Neural progenitor cell (in vitro differentiated cells): ENCODE measurements at regions not wholly inside any gene's neighbourhood (a gene's known extent, or its start where the extent isn't known, plus 50 kb on each side); places are given as distances from the start of the nearest gene placed in this dataset.
A peak's percentile ranks its signal among the peaks of the same experiment; 100 is the strongest.

Experiments
- DNase-seq: peaks from one replicate; pipeline ENCODE4 v3.0.0-alpha.2; 2016; ENCODE audit warnings: low spot score
- H2AFZ ChIP-seq: fragments of 200-600 bp; sonication (generic); replicated peaks from 2 replicates; pipeline ENCODE4 v1.6.1; 2016; ENCODE audit warnings: antibody characterized with exemption
- H3F3A ChIP-seq: fragments of 200-600 bp; sonication (generic); 2 replicates; pipeline ENCODE4 v1.6.1; 2016; ENCODE audit warnings: antibody characterized with exemption, low read depth
- H3K27ac ChIP-seq: fragments of 200-600 bp; sonication (generic); 2 replicates; pipeline ENCODE4 v1.5.1; 2016; ENCODE audit warnings: mild to moderate bottlenecking
- H3K27me3 ChIP-seq: fragments of 200-600 bp; sonication (generic); 2 replicates; pipeline ENCODE4 v1.6.1; 2016; ENCODE audit warnings: mild to moderate bottlenecking, moderate library complexity
- H3K36me3 ChIP-seq: fragments of 200-600 bp; sonication (generic); 2 replicates; pipeline ENCODE4 v1.5.1; 2016
- H3K4me1 ChIP-seq: fragments of 200-600 bp; sonication (generic); 2 replicates; pipeline ENCODE4 v1.6.1; 2016; ENCODE audit warnings: mixed run types
- H3K4me2 ChIP-seq: fragments of 200-600 bp; sonication (generic); 2 replicates; pipeline ENCODE4 v1.6.1; 2016
- H3K4me3 ChIP-seq: fragments of 200-600 bp; sonication (generic); 2 replicates; pipeline ENCODE4 v1.5.1; 2016
- H3K79me2 ChIP-seq: fragments of 200-600 bp; sonication (generic); 2 replicates; pipeline ENCODE4 v1.6.1; 2016; ENCODE audit warnings: low read depth
- H3K9ac ChIP-seq: fragments of 200-600 bp; sonication (generic); 2 replicates; pipeline ENCODE4 v1.6.1; 2016
- H3K9me3 ChIP-seq: fragments of 200-600 bp; sonication (generic); 2 replicates; pipeline ENCODE4 v1.5.1; 2016; ENCODE audit warnings: low read depth
- H4K20me1 ChIP-seq: fragments of 200-600 bp; sonication (generic); 2 replicates; pipeline ENCODE4 v1.6.1; 2016; ENCODE audit warnings: low read depth
- H3K27ac Mint-ChIP-seq: 3 replicates; pipeline ENCODE4 v1.8.0; 2021; ENCODE audit warnings: mixed read lengths
- H3K27me3 Mint-ChIP-seq: 2 replicates; pipeline ENCODE4 v1.8.0; 2022; ENCODE audit warnings: low read depth, mild to moderate bottlenecking, inconsistent platforms, moderate library complexity, mixed read lengths; ENCODE audit not compliant: insufficient read depth
- H3K36me3 Mint-ChIP-seq: 3 replicates; pipeline ENCODE4 v1.8.0; 2021; ENCODE audit warnings: mixed read lengths
- H3K4me1 Mint-ChIP-seq: 3 replicates; pipeline ENCODE4 v1.8.0; 2021; ENCODE audit warnings: mixed read lengths
- H3K4me3 Mint-ChIP-seq: 3 replicates; pipeline ENCODE4 v1.8.0; 2021; ENCODE audit warnings: mild to moderate bottlenecking, moderate library complexity, mixed read lengths
- H3K9me3 Mint-ChIP-seq: 3 replicates; pipeline ENCODE4 v1.8.0; 2020; ENCODE audit warnings: mixed read lengths
- EZH2 ChIP-seq: fragments of 200-600 bp; sonication (generic); IDR thresholded peaks from 2 replicates; pipeline ENCODE4 v1.6.1; 2017; ENCODE audit warnings: antibody characterized with exemption, mild to moderate bottlenecking, moderate library complexity
- EZH2phosphoT487 ChIP-seq: fragments of 200-600 bp; sonication (generic); IDR thresholded peaks from 2 replicates; pipeline ENCODE4 v1.6.1; 2017; ENCODE audit warnings: antibody characterized with exemption
- TF ChIP-seq, protein P1 (sequence below): fragments of 200-600 bp; sonication (generic); IDR thresholded peaks from 2 replicates; pipeline ENCODE4 v1.5.1; 2017; ENCODE audit warnings: antibody characterized with exemption, mild to moderate bottlenecking

DNA sequence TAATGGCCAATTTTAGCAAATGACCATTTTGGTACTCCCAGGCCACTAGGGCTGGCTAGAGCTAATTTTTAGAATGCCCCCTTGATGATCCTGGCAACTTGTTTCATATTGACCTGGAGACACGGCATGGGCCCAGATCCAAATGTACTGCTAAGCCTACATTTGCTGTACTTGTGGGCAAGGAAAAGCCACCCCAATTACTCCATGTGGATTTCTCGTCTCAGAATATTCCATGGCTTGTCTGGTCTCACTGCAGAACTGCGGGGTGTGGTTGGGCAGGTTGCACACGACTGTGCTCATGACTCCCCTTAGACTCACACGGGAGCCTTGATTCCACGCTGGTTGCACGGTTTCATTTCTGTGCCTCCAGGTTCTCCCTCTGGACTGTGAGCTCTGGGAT lies 140.9 kb downstream of the RPLP1 start:
- H3K36me3 ChIP-seq: no peaks in the 10 kb centered on the region
- H3K36me3 Mint-ChIP-seq: no peaks in the 10 kb centered on the region
- H3K4me3 Mint-ChIP-seq: no peak overlapping the region
- no peaks in the 10 kb centered on the region for H4K20me1 ChIP-seq
- TF ChIP-seq EZH2: no peak
- TF ChIP-seq EZH2phosphoT487: no peak
- TF ChIP-seq, protein P1, sequence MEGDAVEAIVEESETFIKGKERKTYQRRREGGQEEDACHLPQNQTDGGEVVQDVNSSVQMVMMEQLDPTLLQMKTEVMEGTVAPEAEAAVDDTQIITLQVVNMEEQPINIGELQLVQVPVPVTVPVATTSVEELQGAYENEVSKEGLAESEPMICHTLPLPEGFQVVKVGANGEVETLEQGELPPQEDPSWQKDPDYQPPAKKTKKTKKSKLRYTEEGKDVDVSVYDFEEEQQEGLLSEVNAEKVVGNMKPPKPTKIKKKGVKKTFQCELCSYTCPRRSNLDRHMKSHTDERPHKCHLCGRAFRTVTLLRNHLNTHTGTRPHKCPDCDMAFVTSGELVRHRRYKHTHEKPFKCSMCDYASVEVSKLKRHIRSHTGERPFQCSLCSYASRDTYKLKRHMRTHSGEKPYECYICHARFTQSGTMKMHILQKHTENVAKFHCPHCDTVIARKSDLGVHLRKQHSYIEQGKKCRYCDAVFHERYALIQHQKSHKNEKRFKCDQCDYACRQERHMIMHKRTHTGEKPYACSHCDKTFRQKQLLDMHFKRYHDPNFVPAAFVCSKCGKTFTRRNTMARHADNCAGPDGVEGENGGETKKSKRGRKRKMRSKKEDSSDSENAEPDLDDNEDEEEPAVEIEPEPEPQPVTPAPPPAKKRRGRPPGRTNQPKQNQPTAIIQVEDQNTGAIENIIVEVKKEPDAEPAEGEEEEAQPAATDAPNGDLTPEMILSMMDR: no peak
- no peak overlapping the region for H3K9ac ChIP-seq
- peaks cover 6% of the 10 kb centered on the region for H3K4me1 ChIP-seq
- H3K9me3 Mint-ChIP-seq: no peaks in the 10 kb centered on the region
- no peaks in the 10 kb centered on the region for H3K27me3 ChIP-seq
- H3K9me3 ChIP-seq: no peaks in the 10 kb centered on the region
- no peak overlapping the region for H3K27ac Mint-ChIP-seq
- no peak overlapping the region for H3K4me2 ChIP-seq
- DNase-seq: no peak
- no peak overlapping the region for H2AFZ ChIP-seq
- H3K79me2 ChIP-seq: no peaks in the 10 kb centered on the region
- H3K4me3 ChIP-seq: no peak overlapping the region
- H3K27me3 Mint-ChIP-seq: peaks cover 9% of the 10 kb centered on the region
- peaks cover 21% of the 10 kb centered on the region for H3K4me1 Mint-ChIP-seq
- H3F3A ChIP-seq: no peaks in the 10 kb centered on the region
- H3K27ac ChIP-seq: no peak overlapping the region

DNA sequence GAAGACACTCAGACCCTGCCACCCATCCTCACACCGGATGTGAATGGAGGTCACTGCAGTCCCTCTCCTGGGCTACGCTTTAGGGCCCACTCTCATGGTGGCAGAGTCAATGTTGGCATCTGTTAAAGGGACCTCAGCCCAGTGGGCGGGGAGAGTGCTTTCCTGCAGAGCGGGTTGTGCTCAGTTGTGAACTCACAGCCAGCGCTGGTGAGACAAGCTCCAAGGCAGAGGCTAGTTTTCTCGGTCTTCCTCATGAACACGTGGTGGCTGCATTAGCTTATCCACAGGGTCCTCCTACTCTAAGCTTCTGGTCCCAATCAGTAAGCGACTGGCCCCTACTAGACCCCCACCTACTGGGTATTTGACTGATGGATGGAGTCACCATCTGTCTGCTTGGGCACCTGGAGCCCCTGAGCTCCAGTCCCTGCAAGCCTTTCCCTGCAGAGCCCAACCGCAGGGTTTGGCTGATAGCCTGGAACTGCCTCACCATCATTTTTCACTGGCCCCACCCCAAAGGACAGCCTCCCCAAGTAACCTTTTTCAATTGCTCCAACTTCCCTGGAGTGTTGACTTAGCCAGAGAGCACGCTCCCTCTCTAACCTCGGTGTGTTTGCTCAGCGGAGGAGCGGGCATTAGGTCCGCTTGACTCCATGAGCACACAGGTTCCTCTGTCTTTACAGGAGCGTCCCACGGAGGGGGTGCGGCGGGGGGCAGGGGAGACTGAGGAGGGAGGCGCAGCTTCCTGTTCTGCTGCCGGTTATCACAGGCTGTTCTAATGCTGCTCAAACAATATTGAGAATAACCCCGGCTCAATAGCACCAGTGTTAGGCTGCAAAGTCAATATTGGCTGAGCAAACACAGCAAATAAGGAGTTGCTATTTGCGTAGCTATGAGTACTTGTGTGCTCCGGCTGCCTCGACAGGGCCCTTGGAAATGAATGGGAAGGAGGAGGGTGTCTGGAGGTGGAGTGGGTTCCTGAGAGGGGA lies 141.7 kb downstream of the RPLP1 start:
- peaks cover 9% of the 10 kb centered on the region for H3K27me3 Mint-ChIP-seq
- no peak for DNase-seq

DNA sequence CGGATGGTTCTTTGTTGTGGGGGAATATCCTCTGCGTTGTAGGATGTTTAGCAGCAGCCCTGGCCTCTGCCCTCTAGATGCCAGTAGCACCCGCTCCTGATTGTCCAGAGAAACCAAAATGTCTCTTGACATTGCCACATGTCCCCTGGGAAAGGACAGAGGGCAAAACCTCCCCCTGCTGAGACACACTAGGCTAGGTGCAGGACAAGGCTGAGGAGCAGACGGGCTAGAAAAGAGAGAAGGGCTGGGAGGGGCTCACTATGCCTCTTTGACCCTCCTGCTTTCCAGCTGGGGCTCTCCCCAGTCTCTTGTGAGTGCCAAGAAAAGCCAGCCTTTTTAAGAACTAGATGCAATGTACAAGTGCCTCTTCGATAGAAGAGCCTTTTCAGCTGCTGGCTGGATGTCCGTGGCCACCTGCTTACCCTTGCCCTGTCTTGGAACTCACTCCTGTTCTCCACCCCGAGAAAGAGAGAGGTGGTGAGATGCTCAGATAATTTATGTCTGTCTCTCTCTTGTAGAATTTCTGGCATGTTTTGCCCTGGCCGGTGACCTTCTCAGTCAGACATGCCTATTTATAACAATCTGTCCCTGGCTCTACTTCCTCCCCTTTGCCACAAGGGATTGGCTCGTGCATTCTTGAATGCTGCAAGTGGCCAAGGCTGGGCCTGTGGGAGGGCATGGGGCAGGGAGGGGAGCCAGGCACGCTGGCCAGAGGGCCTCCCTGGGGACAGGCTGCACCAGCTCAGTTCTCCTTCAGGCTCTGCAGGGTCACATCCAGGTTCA lies 142.6 kb downstream of the RPLP1 start:
- no peaks in the 10 kb centered on the region for H3F3A ChIP-seq
- H3K79me2 ChIP-seq: no peaks in the 10 kb centered on the region
- H3K27ac ChIP-seq: no peak overlapping the region
- no peaks in the 10 kb centered on the region for H3K9me3 Mint-ChIP-seq
- peaks cover 6% of the 10 kb centered on the region for H3K4me1 ChIP-seq
- no peak overlapping the region for H3K4me3 ChIP-seq
- DNase-seq: no peak
- H3K9ac ChIP-seq: no peak overlapping the region
- TF ChIP-seq EZH2phosphoT487: no peak
- TF ChIP-seq, protein P1: no peak
- no peak for TF ChIP-seq EZH2
- no peaks in the 10 kb centered on the region for H3K9me3 ChIP-seq
- peaks cover 21% of the 10 kb centered on the region for H3K4me1 Mint-ChIP-seq
- peak overlapping the region; percentile 46 for H3K27ac Mint-ChIP-seq
- H3K36me3 Mint-ChIP-seq: no peaks in the 10 kb centered on the region
- peak overlapping the region; percentile 39 for H3K4me3 Mint-ChIP-seq
- H3K27me3 ChIP-seq: no peaks in the 10 kb centered on the region
- H3K36me3 ChIP-seq: no peaks in the 10 kb centered on the region
- H3K27me3 Mint-ChIP-seq: peaks cover 9% of the 10 kb centered on the region
- no peak overlapping the region for H3K4me2 ChIP-seq
- no peaks in the 10 kb centered on the region for H4K20me1 ChIP-seq
- H2AFZ ChIP-seq: no peak overlapping the region

More for the DNA sequence above, 141.7 kb downstream of the RPLP1 start:
- Histone ChIP-seq H3K27me3 (no peaks in the 10 kb centered on the region), H3K4me2 (no peak overlapping the region), H3K4me1 (peaks cover 6% of the 10 kb centered on the region), H3K9ac (no peak overlapping the region), H3F3A (no peaks in the 10 kb centered on the region), H3K79me2 (no peaks in the 10 kb centered on the region), H3K36me3 (no peaks in the 10 kb centered on the region), H2AFZ (no peak overlapping the region), H3K4me3 (no peak overlapping the region), H3K9me3 (no peaks in the 10 kb centered on the region), H4K20me1 (no peaks in the 10 kb centered on the region), H3K27ac (no peak overlapping the region)
- peaks cover 21% of the 10 kb centered on the region for H3K4me1 Mint-ChIP-seq
- TF ChIP-seq EZH2 (no peak), EZH2phosphoT487 (no peak)
- TF ChIP-seq, protein P1: no peak
- H3K27ac Mint-ChIP-seq: peak overlapping the region; percentile 46
- H3K9me3 Mint-ChIP-seq: no peaks in the 10 kb centered on the region
- no peaks in the 10 kb centered on the region for H3K36me3 Mint-ChIP-seq
- no peak overlapping the region for H3K4me3 Mint-ChIP-seq
